Adrenal gland (tissue), 5 donors: ENCODE measurements at regions not wholly inside any gene's neighbourhood (a gene's known extent, or its start where the extent isn't known, plus 50 kb on each side); places are given as distances from the start of the nearest gene placed in this dataset.

Experiments used
- POLR2A ChIP-seq, 2 donors: fragments of 450-650 bp; IDR thresholded peaks; one replicate each; pipeline ENCODE4 v1.6.1; 2017; ENCODE audit warnings: antibody characterized with exemption in 2 of 2, mild to moderate bottlenecking in 2 of 2, moderate library complexity in 1 of 2
- TF ChIP-seq, protein P1 (sequence below), 6 experiments: fragments of 450-650 bp in 4 of 6; fragments of 200-600 bp in 2 of 6; sonication (generic) in 1 of 6; IDR thresholded peaks; 1 replicate in 5 of 6; 2 replicates in 1 of 6; pipeline versions ENCODE4 v1.5.1 to v1.8.0; 2016 to 2021; ENCODE audit warnings: antibody characterized with exemption in 6 of 6, mild to moderate bottlenecking in 2 of 6, moderate library complexity in 1 of 6
- donor health status: DM: no; HTN: no; CAD: no.

- TF ChIP-seq, protein P1, sequence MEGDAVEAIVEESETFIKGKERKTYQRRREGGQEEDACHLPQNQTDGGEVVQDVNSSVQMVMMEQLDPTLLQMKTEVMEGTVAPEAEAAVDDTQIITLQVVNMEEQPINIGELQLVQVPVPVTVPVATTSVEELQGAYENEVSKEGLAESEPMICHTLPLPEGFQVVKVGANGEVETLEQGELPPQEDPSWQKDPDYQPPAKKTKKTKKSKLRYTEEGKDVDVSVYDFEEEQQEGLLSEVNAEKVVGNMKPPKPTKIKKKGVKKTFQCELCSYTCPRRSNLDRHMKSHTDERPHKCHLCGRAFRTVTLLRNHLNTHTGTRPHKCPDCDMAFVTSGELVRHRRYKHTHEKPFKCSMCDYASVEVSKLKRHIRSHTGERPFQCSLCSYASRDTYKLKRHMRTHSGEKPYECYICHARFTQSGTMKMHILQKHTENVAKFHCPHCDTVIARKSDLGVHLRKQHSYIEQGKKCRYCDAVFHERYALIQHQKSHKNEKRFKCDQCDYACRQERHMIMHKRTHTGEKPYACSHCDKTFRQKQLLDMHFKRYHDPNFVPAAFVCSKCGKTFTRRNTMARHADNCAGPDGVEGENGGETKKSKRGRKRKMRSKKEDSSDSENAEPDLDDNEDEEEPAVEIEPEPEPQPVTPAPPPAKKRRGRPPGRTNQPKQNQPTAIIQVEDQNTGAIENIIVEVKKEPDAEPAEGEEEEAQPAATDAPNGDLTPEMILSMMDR (IDR thresholded peaks at IDR 0.05) = no peak
- TF ChIP-seq POLR2A (IDR thresholded peaks at IDR 0.05) = no peak
These were observed 83.7 kb downstream of the ZNF330 start for GRCh38 chr4:141304346-141304745.
